B cell (primary cell): ENCODE measurements at regions not wholly inside any gene's neighbourhood (a gene's known extent, or its start where the extent isn't known, plus 50 kb on each side); places are given as distances from the start of the nearest gene placed in this dataset.

Experiments
- ATAC-seq: fragments of 200-7000 bp; cut with Tn5 transposase; one replicate; pipeline ENCODE4 v1.10.0; 2021; ENCODE audit warnings: low read depth, mild to moderate bottlenecking, moderate number of reproducible peaks, moderate library complexity
- CTCF ChIA-PET: fragments of 350-600 bp; sonication (Branson Sonifier 250); formaldehyde crosslinking; loops from one replicate; lab custom pipeline; 2021; ENCODE audit warnings: antibody characterized with exemption, inconsistent platforms; lab: Charles Lee
- POLR2A ChIA-PET: fragments of 350-600 bp; sonication (Branson Sonifier 250); formaldehyde crosslinking; loops from one replicate; lab custom pipeline; 2021; ENCODE audit warnings: antibody characterized with exemption; lab: Charles Lee
- DNase-seq: peaks from one replicate; pipeline ENCODE4 v3.0.0; 2013
- H2AFZ ChIP-seq: 2 replicates; pipeline ENCODE4 v1.6.1; 2012; ENCODE audit warnings: mild to moderate bottlenecking, low read depth, low read length; ENCODE audit not compliant: insufficient read depth, poor library complexity, severe bottlenecking
- H3K27ac ChIP-seq, 2 donors: 1 replicate in 1 of 2; 2 replicates in 1 of 2; pipeline ENCODE4 v1.5.1; 2012 to 2013; ENCODE audit warnings: low read length in 2 of 2, mild to moderate bottlenecking in 2 of 2, moderate library complexity in 1 of 2
- H3K27me3 ChIP-seq, 4 experiments: fragments of 200-600 bp in 1 of 4; sonication (generic) in 1 of 4; replicated peaks in 1 of 4; 1 replicate in 2 of 4; 2 replicates in 2 of 4; pipeline versions ENCODE4 v1.6.1 to v1.7.0; 2013 to 2016; ENCODE audit warnings: low read length in 3 of 4, mild to moderate bottlenecking in 2 of 4, mixed read lengths in 1 of 4, moderate library complexity in 1 of 4; ENCODE audit not compliant: insufficient read depth in 4 of 4, control insufficient read depth in 3 of 4; ENCODE audit errors: control extremely low read depth in 1 of 4
- H3K36me3 ChIP-seq, 2 experiments: replicated peaks in 1 of 2; 1 replicate in 1 of 2; 2 replicates in 1 of 2; pipeline versions ENCODE4 v1.6.1 to v1.7.1; 2013; ENCODE audit warnings: low read length in 1 of 2; ENCODE audit not compliant: insufficient read depth in 2 of 2, control insufficient read depth in 1 of 2; ENCODE audit errors: control extremely low read depth in 1 of 2, extremely low read depth in 1 of 2
- H3K4me1 ChIP-seq, 2 donors: fragments of 200-600 bp in 1 of 2; sonication (generic) in 1 of 2; 1 replicate in 1 of 2; 2 replicates in 1 of 2; pipeline versions ENCODE4 v1.5.1 to v1.6.1; 2013 to 2017; ENCODE audit warnings: low read length in 2 of 2; ENCODE audit not compliant: control insufficient read depth in 2 of 2, insufficient read depth in 2 of 2
- H3K4me2 ChIP-seq: replicated peaks from 2 replicates; pipeline ENCODE3; 2012; ENCODE audit warnings: mild to moderate bottlenecking, low read depth, low read length; ENCODE audit not compliant: poor library complexity, severe bottlenecking
- H3K4me3 ChIP-seq, 5 experiments: fragments of 200-600 bp in 1 of 5; sonication (generic) in 1 of 5; 1 replicate in 3 of 5; 2 replicates in 2 of 5; pipeline versions ENCODE4 v1.5.1 to v1.7.0; 2011 to 2016; ENCODE audit warnings: low read length in 4 of 5, mild to moderate bottlenecking in 4 of 5, low read depth in 2 of 5, control low read depth in 1 of 5, moderate library complexity in 1 of 5; ENCODE audit not compliant: insufficient read depth in 1 of 5; ENCODE audit errors: control extremely low read depth in 1 of 5, extremely low read depth in 1 of 5
- H3K79me2 ChIP-seq: fragments of 200-600 bp; sonication (generic); one replicate; pipeline ENCODE4 v1.6.0; 2016; ENCODE audit warnings: low read length; ENCODE audit not compliant: control insufficient read depth, insufficient read depth
- H3K9ac ChIP-seq: fragments of 200-600 bp; sonication (generic); 2 replicates; pipeline ENCODE4 v1.6.1; 2017; ENCODE audit warnings: mild to moderate bottlenecking, low read length, moderate library complexity
- H3K9me3 ChIP-seq, 3 donors: one replicate each; pipeline versions ENCODE4 v1.6.1 to v1.7.1; 2013; ENCODE audit warnings: low read length in 2 of 3; ENCODE audit not compliant: control insufficient read depth in 2 of 3, insufficient read depth in 1 of 3; ENCODE audit errors: control extremely low read depth in 1 of 3
- H4K20me1 ChIP-seq: 2 replicates; pipeline ENCODE4 v1.6.0; 2012; ENCODE audit warnings: mild to moderate bottlenecking, low read length; ENCODE audit not compliant: insufficient read depth, control insufficient read depth, poor library complexity, severe bottlenecking
- H3K27ac Mint-ChIP-seq: one replicate; pipeline ENCODE4 v1.8.0; 2021; ENCODE audit warnings: mixed read lengths
- H3K27me3 Mint-ChIP-seq: one replicate; pipeline ENCODE4 v1.8.0; 2021; ENCODE audit warnings: mixed read lengths
- H3K4me1 Mint-ChIP-seq: one replicate; pipeline ENCODE4 v1.8.0; 2021; ENCODE audit warnings: mixed read lengths
- H3K4me3 Mint-ChIP-seq: one replicate; pipeline ENCODE4 v1.8.0; 2021; ENCODE audit warnings: mixed read lengths
- H3K9me3 Mint-ChIP-seq: one replicate; pipeline ENCODE4 v1.8.0; 2022; ENCODE audit warnings: mixed read lengths; ENCODE audit not compliant: insufficient read depth
- EZH2 ChIP-seq: IDR thresholded peaks from 2 replicates; pipeline ENCODE4 v1.6.1; 2012; ENCODE audit warnings: borderline replicate concordance, low read depth, mild to moderate bottlenecking, moderate library complexity, low read length; ENCODE audit not compliant: insufficient read depth, poor library complexity, severe bottlenecking
- WGBS: methylation state at CpG from one replicate; pipeline ENCODE4 v1.1.5; 2013; ENCODE audit warnings: missing lambda C conversion rate; ENCODE audit not compliant: insufficient coverage; 5-methylcytosine and 5-hydroxymethylcytosine counted together
- intact Hi-C: fragments of 100-400 bp; cut with micrococcal nuclease; formaldehyde crosslinking; loops from one replicate; pipeline ENCODE4 v1.10.0; 2022
- TF ChIP-seq, protein P1 (sequence below): fragments of 200-600 bp; IDR thresholded peaks from one replicate; pipeline ENCODE4 v1.8.0; 2022; ENCODE audit warnings: antibody characterized with exemption, mild to moderate bottlenecking

DNA sequence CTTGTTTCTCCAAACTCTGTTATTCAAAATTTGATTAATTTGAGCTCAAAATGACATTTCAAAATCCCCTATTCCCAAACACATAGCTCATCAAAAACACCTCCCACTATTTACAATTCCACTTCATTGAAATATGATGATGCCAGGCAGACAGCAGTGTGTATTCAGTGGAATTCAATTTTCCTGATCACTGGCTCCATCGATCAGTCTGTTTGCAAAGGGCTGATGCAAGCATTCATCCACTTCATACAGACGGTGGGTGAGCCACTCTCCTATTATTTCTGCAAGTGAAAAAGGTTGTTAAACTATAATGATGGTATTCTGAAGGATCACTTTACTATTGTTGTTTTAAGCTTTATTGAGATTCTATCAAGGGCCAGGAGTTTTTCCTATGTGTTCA, 90.7 kb downstream of the RTP4 start:
- DNase-seq (no peak), ATAC-seq (no peak)
- no peaks in the 10 kb centered on the region for H3K4me1 Mint-ChIP-seq
- TF ChIP-seq, protein P1, sequence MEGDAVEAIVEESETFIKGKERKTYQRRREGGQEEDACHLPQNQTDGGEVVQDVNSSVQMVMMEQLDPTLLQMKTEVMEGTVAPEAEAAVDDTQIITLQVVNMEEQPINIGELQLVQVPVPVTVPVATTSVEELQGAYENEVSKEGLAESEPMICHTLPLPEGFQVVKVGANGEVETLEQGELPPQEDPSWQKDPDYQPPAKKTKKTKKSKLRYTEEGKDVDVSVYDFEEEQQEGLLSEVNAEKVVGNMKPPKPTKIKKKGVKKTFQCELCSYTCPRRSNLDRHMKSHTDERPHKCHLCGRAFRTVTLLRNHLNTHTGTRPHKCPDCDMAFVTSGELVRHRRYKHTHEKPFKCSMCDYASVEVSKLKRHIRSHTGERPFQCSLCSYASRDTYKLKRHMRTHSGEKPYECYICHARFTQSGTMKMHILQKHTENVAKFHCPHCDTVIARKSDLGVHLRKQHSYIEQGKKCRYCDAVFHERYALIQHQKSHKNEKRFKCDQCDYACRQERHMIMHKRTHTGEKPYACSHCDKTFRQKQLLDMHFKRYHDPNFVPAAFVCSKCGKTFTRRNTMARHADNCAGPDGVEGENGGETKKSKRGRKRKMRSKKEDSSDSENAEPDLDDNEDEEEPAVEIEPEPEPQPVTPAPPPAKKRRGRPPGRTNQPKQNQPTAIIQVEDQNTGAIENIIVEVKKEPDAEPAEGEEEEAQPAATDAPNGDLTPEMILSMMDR: no peak
- TF ChIP-seq EZH2: no peak
- no peak overlapping the region for H2AFZ ChIP-seq
- no peaks in the 10 kb centered on the region for H3K9me3 ChIP-seq
- H3K79me2 ChIP-seq: no peaks in the 10 kb centered on the region
- peaks cover 47% of the 10 kb centered on the region for H3K27me3 Mint-ChIP-seq
- no peak overlapping the region for H3K27ac ChIP-seq
- no peak overlapping the region for H3K4me3 ChIP-seq
- no peak overlapping the region for H3K4me2 ChIP-seq
- no CpG with 5 or more reads among the region's 2 CpGs for WGBS
- H3K27ac Mint-ChIP-seq: no peak overlapping the region
- no peak overlapping the region for H3K4me3 Mint-ChIP-seq
- POLR2A ChIA-PET: no interaction called here
- no peaks in the 10 kb centered on the region for H3K36me3 ChIP-seq
- intact Hi-C loops: no loop called here
- H4K20me1 ChIP-seq: no peaks in the 10 kb centered on the region
- peaks cover 0 to 6% (median 0%) of the 10 kb centered on the region in 4 experiments for H3K27me3 ChIP-seq
- no peaks in the 10 kb centered on the region for H3K9me3 Mint-ChIP-seq
- H3K4me1 ChIP-seq: no peaks in the 10 kb centered on the region
- CTCF ChIA-PET: no interaction called here
- no peak overlapping the region for H3K9ac ChIP-seq

DNA sequence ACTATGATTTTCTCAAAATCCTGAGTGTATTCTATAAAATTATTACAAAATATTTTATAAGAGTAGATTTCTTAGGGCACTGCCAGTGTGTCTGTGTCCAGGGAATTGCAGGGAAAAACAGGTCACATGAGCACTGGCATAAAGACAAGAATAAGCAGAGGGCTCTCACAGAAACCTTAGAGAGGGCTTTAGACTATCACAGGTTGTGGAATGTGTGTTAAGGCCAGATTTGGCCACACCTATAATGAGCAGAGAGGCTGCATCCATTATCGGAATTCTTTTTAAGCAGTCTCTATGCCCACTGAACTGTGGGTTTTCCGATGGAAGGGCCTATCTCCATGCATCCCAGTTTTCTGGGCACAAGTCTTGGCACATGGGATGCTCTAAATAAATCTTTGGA, 90.2 kb downstream of the RTP4 start:
- Histone ChIP-seq H3K36me3 (no peaks in the 10 kb centered on the region), H2AFZ (no peak overlapping the region), H4K20me1 (no peaks in the 10 kb centered on the region), H3K4me1 (no peaks in the 10 kb centered on the region), H3K9me3 (no peaks in the 10 kb centered on the region), H3K4me3 (no peak overlapping the region), H3K79me2 (no peaks in the 10 kb centered on the region), H3K9ac (no peak overlapping the region), H3K27me3 (peaks cover 0 to 6% (median 2%) of the 10 kb centered on the region in 4 experiments), H3K4me2 (no peak overlapping the region), H3K27ac (no peak overlapping the region)
- no peak for DNase-seq
- intact Hi-C loops: no loop called here
- Mint-ChIP-seq H3K27ac (no peak overlapping the region), H3K9me3 (no peaks in the 10 kb centered on the region), H3K4me3 (no peak overlapping the region), H3K27me3 (peaks cover 46% of the 10 kb centered on the region), H3K4me1 (no peaks in the 10 kb centered on the region)
- 78% methylated on average over 2 of the region's 2 CpGs for WGBS
- ChIA-PET POLR2A (no interaction called here), CTCF (no interaction called here)
- no peak for TF ChIP-seq EZH2
- TF ChIP-seq, protein P1: no peak
- no peak for ATAC-seq
